ENCODE measurements at regions not wholly inside any gene's neighbourhood (a gene's known extent, or its start where the extent isn't known, plus 50 kb on each side); places are given as distances from the start of the nearest gene placed in this dataset.

GRCh38 chr13:69389899-69390298 lies 717.7 kb upstream of the ATXN8OS start:
- H4K20me1 ChIP-seq (replicated peaks in 1 of 2; ENCODE audit: control insufficient read depth in 1 of 2, insufficient read depth in 2 of 2, low read length in 2 of 2), result no peaks in the 10 kb centered on the region
- H3K4me2 ChIP-seq (ENCODE audit: insufficient read depth in 1 of 2, low read depth in 2 of 2, low read length in 2 of 2), result no peak overlapping the region
- H2AK5ac ChIP-seq (ENCODE audit: low read depth, low read length), result no peak overlapping the region
- no peak overlapping the region for H2BK15ac ChIP-seq (ENCODE audit: low read length)
- H2BK12ac ChIP-seq (ENCODE audit: low read depth, low read length), result no peak overlapping the region
- H3K27ac ChIP-seq (ENCODE audit: low read depth, low read length), result no peak overlapping the region
- CTCF ChIA-PET (ENCODE audit: partially characterized antibody), result no interaction called here
- H3K18ac ChIP-seq (ENCODE audit: extremely low read depth, low read length), result no peak overlapping the region
- H3K79me1 ChIP-seq (ENCODE audit: low read depth, low read length), result no peaks in the 10 kb centered on the region
- no peak overlapping the region for H3K56ac ChIP-seq (replicated peaks; ENCODE audit: insufficient read length, low read depth, low read length)
- POLR2A ChIA-PET (ENCODE audit: partially characterized antibody), result no interaction called here
- no peak overlapping the region for H4K8ac ChIP-seq (ENCODE audit: extremely low read depth, insufficient read depth, low read length)
- no peak for FAIRE-seq
- no peak overlapping the region for H3K23ac ChIP-seq (ENCODE audit: insufficient read length)
- H3K9ac ChIP-seq (replicated peaks in 1 of 4; ENCODE audit: extremely low read depth in 1 of 4, low read depth in 3 of 4, low read length in 3 of 4), result no peak overlapping the region
- no peaks in the 10 kb centered on the region for H3K4me1 ChIP-seq (replicated peaks in 1 of 4; ENCODE audit: control insufficient read depth in 3 of 4, insufficient read depth in 4 of 4, low read length in 3 of 4)
- H2AFZ ChIP-seq (ENCODE audit: low read length), result no peak overlapping the region
- H3K36me3 ChIP-seq (ENCODE audit: control insufficient read depth in 2 of 4, insufficient read depth in 4 of 4, low read length in 3 of 4), result no peaks in the 10 kb centered on the region
- no peak overlapping the region for H2BK5ac ChIP-seq (ENCODE audit: low read depth, low read length)
- TF ChIP-seq BRCA1 (IDR thresholded peaks at IDR 0.05; ENCODE audit: low read depth, low read length) (no peak), POU5F1 (IDR thresholded peaks at IDR 0.05; ENCODE audit: low read depth, low read length) (no peak), EP300 (IDR thresholded peaks at IDR 0.05; ENCODE audit: borderline replicate concordance in 1 of 2, low read depth in 2 of 2, low read length in 2 of 2) (no peak), E2F6 (IDR thresholded peaks at IDR 0.05) (no peak), SIRT6 (IDR thresholded peaks at IDR 0.05; ENCODE audit: low read length) (no peak), TEAD4 (IDR thresholded peaks at IDR 0.05; ENCODE audit: low read depth, low read length) (no peak), CEBPB (IDR thresholded peaks at IDR 0.05; ENCODE audit: low read depth, low read length) (no peak), NANOG (IDR thresholded peaks at IDR 0.05; ENCODE audit: insufficient read depth, low read depth, low read length, poor library complexity, severe bottlenecking) (no peak), SP2 (IDR thresholded peaks at IDR 0.05; ENCODE audit: low read length) (no peak), TBP (IDR thresholded peaks at IDR 0.05; ENCODE audit: low read depth, low read length) (no peak), CBX5 (IDR thresholded peaks at IDR 0.05; ENCODE audit: low read depth, low read length) (no peak), CTCF (IDR thresholded peaks at IDR 0.05; ENCODE audit: control extremely low read depth in 1 of 3, insufficient read depth in 1 of 3, low read depth in 1 of 3, low read length in 3 of 3) (no peak)
- no peak overlapping the region for H4K91ac ChIP-seq (replicated peaks; ENCODE audit: insufficient read length, low read length)
- H3K4ac ChIP-seq (replicated peaks; ENCODE audit: insufficient read length, low read depth, low read length), result no peak overlapping the region
- H3K23me2 ChIP-seq (ENCODE audit: low read depth, low read length), result no peaks in the 10 kb centered on the region
- no peak overlapping the region for H2BK120ac ChIP-seq (replicated peaks; ENCODE audit: low read depth, low read length)
- no peak overlapping the region for H3K4me3 ChIP-seq (ENCODE audit: extremely low read depth in 1 of 4, insufficient read depth in 2 of 4, low read depth in 3 of 4, low read length in 4 of 4)
- 73% methylated on average over 4 of the region's 4 CpGs; no CpG with 5 or more reads in 1 of the 2 experiments for WGBS, 2 experiments (ENCODE audit: extremely low coverage in 1 of 2, insufficient coverage in 1 of 2, insufficient read length in 1 of 2, insufficient replicate concordance in 2 of 2, low coverage in 1 of 2, low lambda C conversion rate in 2 of 2, missing lambda C conversion rate in 1 of 2)
- H3K79me2 ChIP-seq (ENCODE audit: control insufficient read depth in 1 of 2, insufficient read depth in 2 of 2, low read length in 2 of 2), result no peaks in the 10 kb centered on the region
- DNase-seq (ENCODE audit: low read depth in 1 of 2, low spot score in 2 of 2), result no peak
- no peak overlapping the region for H2BK20ac ChIP-seq (ENCODE audit: low read length)
- no peak overlapping the region for H3K14ac ChIP-seq (ENCODE audit: insufficient read length)
- H3K9me3 ChIP-seq (ENCODE audit: insufficient read depth in 2 of 2, low read depth in 1 of 2, low read length in 1 of 2), result no peaks in the 10 kb centered on the region
- no peaks in the 10 kb centered on the region for H3K27me3 ChIP-seq (replicated peaks in 1 of 4; ENCODE audit: control insufficient read depth in 3 of 4, extremely low read depth in 1 of 4, insufficient read depth in 3 of 4, low read length in 3 of 4)
- H4K5ac ChIP-seq (ENCODE audit: insufficient read length, low read depth, low read length), result no peak overlapping the region

Data from H1 (cell line).